Liver (tissue), 8 donors: ENCODE measurements at regions not wholly inside any gene's neighbourhood (a gene's known extent, or its start where the extent isn't known, plus 50 kb on each side); places are given as distances from the start of the nearest gene placed in this dataset.

Experiments
- DNase-seq: peaks from one replicate; pipeline ENCODE4 v3.0.0-alpha.2; 2017; ENCODE audit warnings: low spot score
- H3K27ac ChIP-seq, 2 donors: one replicate each; pipeline ENCODE4 v1.7.0; 2013; ENCODE audit warnings: inconsistent platforms in 2 of 2, low read length in 2 of 2, control low read depth in 1 of 2, low read depth in 1 of 2, mild to moderate bottlenecking in 1 of 2
- H3K27me3 ChIP-seq, 4 donors: one replicate each; pipeline versions ENCODE4 v1.6.1 to v1.7.0; 2013; ENCODE audit warnings: low read length in 3 of 4, inconsistent platforms in 1 of 4, mild to moderate bottlenecking in 1 of 4, moderate library complexity in 1 of 4; ENCODE audit not compliant: control insufficient read depth in 4 of 4, insufficient read depth in 4 of 4
- H3K36me3 ChIP-seq, 4 donors: one replicate each; pipeline versions ENCODE4 v1.6.1 to v1.7.0; 2013; ENCODE audit warnings: low read length in 3 of 4, mild to moderate bottlenecking in 3 of 4, low read depth in 1 of 4, moderate library complexity in 1 of 4; ENCODE audit not compliant: control insufficient read depth in 4 of 4, insufficient read depth in 3 of 4
- H3K4me1 ChIP-seq, 4 donors: one replicate each; pipeline versions ENCODE4 v1.6.1 to v1.7.0; 2013; ENCODE audit warnings: low read length in 3 of 4, mild to moderate bottlenecking in 3 of 4, moderate library complexity in 1 of 4; ENCODE audit not compliant: control insufficient read depth in 4 of 4, insufficient read depth in 4 of 4
- H3K4me3 ChIP-seq, 3 donors: one replicate each; pipeline versions ENCODE4 v1.6.1 to v1.7.0; 2013; ENCODE audit warnings: low read length in 3 of 3, control low read depth in 1 of 3, low read depth in 1 of 3, mild to moderate bottlenecking in 1 of 3
- H3K9ac ChIP-seq, 2 donors: one replicate each; pipeline ENCODE4 v1.7.0; 2013; ENCODE audit warnings: low read length in 2 of 2, mild to moderate bottlenecking in 2 of 2, moderate library complexity in 2 of 2, control low read depth in 1 of 2, low read depth in 1 of 2
- H3K9me3 ChIP-seq, 4 donors: one replicate each; pipeline versions ENCODE4 v1.6.1 to v1.7.0; 2013; ENCODE audit warnings: low read length in 3 of 4; ENCODE audit not compliant: control insufficient read depth in 4 of 4
- ATF3 ChIP-seq: IDR thresholded peaks from 2 replicates; pipeline ENCODE4 v1.6.1; 2016; ENCODE audit warnings: antibody characterized with exemption
- CTCF ChIP-seq: fragments of 150-350 bp; IDR thresholded peaks from 2 replicates; pipeline ENCODE4 v1.5.1; 2017; ENCODE audit warnings: improper control_type of control experiment, low read depth, low read length; ENCODE audit not compliant: missing input control
- EGR1 ChIP-seq, 2 donors: IDR thresholded peaks; 2 replicates each; pipeline ENCODE4 v1.6.1; 2016 to 2018; ENCODE audit warnings: antibody characterized with exemption in 2 of 2, low read depth in 2 of 2
- FOXA2 ChIP-seq: IDR thresholded peaks from 2 replicates; pipeline ENCODE4 v1.6.1; 2016; ENCODE audit warnings: antibody characterized with exemption
- HNF4A ChIP-seq, 2 donors: conservative IDR thresholded peaks; 2 replicates each; pipeline ENCODE4 v1.6.1; 2016; ENCODE audit warnings: antibody characterized with exemption in 2 of 2, mild to moderate bottlenecking in 2 of 2
- HNF4G ChIP-seq: IDR thresholded peaks from 2 replicates; pipeline ENCODE4 v1.6.1; 2016; ENCODE audit warnings: antibody characterized with exemption
- NR2F2 ChIP-seq: IDR thresholded peaks from 2 replicates; pipeline ENCODE4 v1.6.1; 2016; ENCODE audit warnings: antibody characterized with exemption
- RAD21 ChIP-seq, 2 donors: IDR thresholded peaks; 2 replicates each; pipeline ENCODE4 v1.6.1; 2016; ENCODE audit warnings: antibody characterized with exemption in 2 of 2, mild to moderate bottlenecking in 2 of 2
- REST ChIP-seq: IDR thresholded peaks from 2 replicates; pipeline ENCODE4 v1.6.1; 2016; ENCODE audit warnings: antibody characterized with exemption, mild to moderate bottlenecking
- SP1 ChIP-seq: IDR thresholded peaks from 2 replicates; pipeline ENCODE4 v1.6.1; 2018; ENCODE audit warnings: antibody characterized with exemption, mild to moderate bottlenecking
- TAF1 ChIP-seq: conservative IDR thresholded peaks from 2 replicates; pipeline ENCODE4 v1.6.1; 2016; ENCODE audit warnings: antibody characterized with exemption, mild to moderate bottlenecking
- YY1 ChIP-seq: IDR thresholded peaks from 2 replicates; pipeline ENCODE4 v1.6.1; 2016; ENCODE audit warnings: antibody characterized with exemption, mild to moderate bottlenecking
- WGBS: extraction: QIAGEN DNeasy Blood & Tissue Kit; methylation state at CpG from one replicate; pipeline ENCODE4 v1.1.7; 2013; 5-methylcytosine and 5-hydroxymethylcytosine counted together
- TF ChIP-seq, protein P1 (sequence below): IDR thresholded peaks from 2 replicates; pipeline ENCODE4 v1.6.1; 2016; ENCODE audit warnings: antibody characterized with exemption
- donor health status: healthy.
- donor health status: healthy.
- donor health status: healthy.
- donor health status: healthy.
- donor health status: healthy.

DNA sequence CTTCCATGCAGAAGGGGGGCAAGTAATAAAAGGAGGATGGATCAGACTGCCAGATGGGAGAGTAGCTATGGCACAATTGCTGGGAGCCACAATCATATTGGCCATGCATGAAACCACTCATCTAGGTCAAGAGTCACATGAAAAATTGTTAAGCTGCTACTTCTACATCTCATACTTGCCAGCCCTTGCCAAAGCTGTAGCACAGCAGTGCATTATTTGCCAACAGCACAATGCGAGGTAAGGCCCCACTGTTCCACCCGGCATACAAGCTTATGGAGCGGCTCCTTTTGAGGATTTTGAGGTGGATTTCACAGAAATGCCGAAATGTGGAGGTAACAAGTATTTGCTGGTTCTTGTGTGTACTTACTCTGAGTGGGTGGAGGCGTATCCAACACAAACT, 109.9 kb upstream of the EPB41L4A start:
- H3K27me3 ChIP-seq, result no peaks in the 10 kb centered on the region
- no peak overlapping the region for H3K4me3 ChIP-seq
- DNase-seq, result no peak
- no peak overlapping the region for H3K9ac ChIP-seq
- no peak overlapping the region for H3K27ac ChIP-seq
- H3K4me1 ChIP-seq, result no peaks in the 10 kb centered on the region
- TF ChIP-seq SP1 (no peak), REST (no peak)
- no peaks in the 10 kb centered on the region for H3K9me3 ChIP-seq
- WGBS, result 94% methylated on average over 5 of the region's 5 CpGs
- no peaks in the 10 kb centered on the region for H3K36me3 ChIP-seq

DNA sequence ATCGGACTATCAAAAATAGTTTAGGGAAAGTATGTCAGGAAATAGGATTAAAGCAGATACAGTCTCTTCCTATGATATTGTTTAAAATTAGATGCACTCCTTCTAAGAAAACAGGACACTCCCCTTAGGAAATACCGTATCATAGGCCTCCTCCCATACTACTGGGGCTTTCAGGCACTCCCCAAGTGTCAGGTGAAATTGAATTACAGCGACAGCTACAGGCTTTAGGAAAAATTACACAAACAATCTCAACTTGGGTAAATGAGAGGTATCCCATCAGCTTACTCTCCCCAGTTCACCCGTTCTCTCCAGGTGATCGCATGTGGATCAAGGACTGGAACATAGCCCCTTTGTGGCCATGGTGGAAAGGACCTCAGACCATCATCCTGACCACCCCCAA, 110.4 kb upstream of the EPB41L4A start:
- Histone ChIP-seq H3K27ac (no peak overlapping the region), H3K9ac (no peak overlapping the region), H3K27me3 (no peaks in the 10 kb centered on the region), H3K36me3 (no peaks in the 10 kb centered on the region), H3K9me3 (no peaks in the 10 kb centered on the region), H3K4me1 (no peaks in the 10 kb centered on the region), H3K4me3 (no peak overlapping the region)
- no peak for DNase-seq
- 46% methylated on average over 5 of the region's 5 CpGs for WGBS
- TF ChIP-seq ATF3 (no peak), RAD21 (IDR thresholded peaks at IDR 0.05) (peak; percentile 54 to 62), FOXA2 (no peak), TAF1 (no peak), HNF4G (no peak), YY1 (no peak), CTCF (peak; percentile 30)

DNA sequence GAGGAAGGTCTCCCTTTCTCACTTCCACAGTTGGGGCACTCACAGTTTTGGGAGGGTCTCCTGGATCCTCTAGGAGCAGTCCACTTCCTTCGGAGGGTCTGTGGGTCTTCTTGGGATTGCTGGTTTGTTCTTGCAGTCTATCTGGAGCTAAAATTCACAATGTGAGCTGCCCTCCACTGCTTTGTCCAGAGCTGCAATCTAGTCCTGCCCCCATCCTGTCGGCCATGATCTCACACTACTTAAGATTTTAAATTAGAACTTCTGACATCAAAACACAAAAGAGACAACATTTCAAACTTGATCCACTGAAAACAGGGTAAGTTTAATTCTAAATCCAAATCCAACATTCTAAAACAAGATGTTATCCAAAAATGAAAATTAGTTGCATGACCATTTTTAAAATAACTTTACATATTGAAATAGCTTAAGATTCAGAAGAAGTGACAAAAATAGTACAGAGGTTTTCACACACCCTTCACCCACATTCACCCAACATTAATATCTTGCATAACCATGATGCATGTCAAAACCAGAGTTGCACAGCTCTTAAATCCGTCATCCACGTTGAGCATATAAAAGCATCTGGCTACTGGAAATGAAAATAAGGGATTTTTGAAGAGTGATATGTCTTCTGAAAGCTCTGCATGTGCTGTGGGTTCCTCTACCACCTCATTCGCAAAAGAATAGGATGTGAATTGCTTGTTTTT, 113.7 kb upstream of the EPB41L4A start:
- Histone ChIP-seq H3K27ac (no peak overlapping the region), H3K27me3 (no peaks in the 10 kb centered on the region), H3K36me3 (no peaks in the 10 kb centered on the region), H3K9me3 (no peaks in the 10 kb centered on the region), H3K9ac (no peak overlapping the region), H3K4me1 (no peaks in the 10 kb centered on the region), H3K4me3 (no peak overlapping the region)
- WGBS, result 81% methylated on average over 5 of the region's 5 CpGs
- no peak for TF ChIP-seq YY1
- TF ChIP-seq NR2F2, result no peak
- no peak for TF ChIP-seq HNF4A (conservative IDR thresholded peaks at IDR 0.05)
- TF ChIP-seq EGR1 (IDR thresholded peaks at IDR 0.05; ENCODE audit: low read depth in 2 of 2), result no peak
- no peak for TF ChIP-seq HNF4G
- no peak for TF ChIP-seq TAF1
- TF ChIP-seq FOXA2, result no peak
- no peak for TF ChIP-seq SP1
- TF ChIP-seq, protein P1, sequence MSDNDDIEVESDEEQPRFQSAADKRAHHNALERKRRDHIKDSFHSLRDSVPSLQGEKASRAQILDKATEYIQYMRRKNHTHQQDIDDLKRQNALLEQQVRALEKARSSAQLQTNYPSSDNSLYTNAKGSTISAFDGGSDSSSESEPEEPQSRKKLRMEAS, result no peak
- DNase-seq, result no peak
